Midbrain (tissue), 1 donor: ENCODE measurements at regions not wholly inside any gene's neighbourhood (a gene's known extent, or its start where the extent isn't known, plus 50 kb on each side); places are given as distances from the start of the nearest gene placed in this dataset.
"Not testable (repeated sequence)": the region's sequence is repeated elsewhere in the genome, so short reads cannot be mapped to it uniquely, and the experiment has no call there.

Experiments used
- DNase-seq: peaks from one replicate; lab custom pipeline; 2025; lab: John Stamatoyannopoulos, UW

DNA sequence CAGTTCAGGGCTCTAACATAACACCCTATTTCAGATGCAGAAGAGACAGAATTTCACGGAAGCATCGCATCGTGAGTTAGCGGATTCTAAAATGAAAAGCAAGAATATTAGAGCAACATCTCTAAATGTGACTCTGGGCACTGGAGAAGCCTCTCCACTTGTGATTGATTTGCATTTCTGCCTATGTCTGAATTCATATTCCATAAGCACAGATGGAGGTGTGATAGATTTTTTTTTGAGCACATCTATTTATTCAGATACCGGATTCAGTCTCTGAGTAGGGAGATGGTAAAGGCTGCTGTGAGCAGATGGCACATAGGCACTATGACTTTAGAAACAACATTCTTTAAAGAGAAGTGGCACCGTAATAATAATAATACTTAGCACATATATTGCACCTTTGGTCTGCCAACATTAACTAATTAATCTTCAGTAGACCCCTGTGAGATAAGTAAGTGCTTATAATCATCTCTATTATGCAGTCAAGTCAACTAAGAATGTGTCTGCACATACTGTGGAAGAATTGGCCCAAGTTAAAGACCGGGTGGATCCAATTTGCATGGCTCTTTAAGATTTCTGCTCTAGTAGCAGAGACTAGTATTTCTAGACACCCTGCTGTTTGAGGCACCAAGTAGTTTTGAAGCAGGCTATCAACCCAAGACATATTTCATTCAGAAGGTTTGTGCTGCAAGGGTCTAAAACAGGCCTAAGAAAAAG is 685.0 kb downstream of the CETN3 start:
- DNase-seq = no peak

DNA sequence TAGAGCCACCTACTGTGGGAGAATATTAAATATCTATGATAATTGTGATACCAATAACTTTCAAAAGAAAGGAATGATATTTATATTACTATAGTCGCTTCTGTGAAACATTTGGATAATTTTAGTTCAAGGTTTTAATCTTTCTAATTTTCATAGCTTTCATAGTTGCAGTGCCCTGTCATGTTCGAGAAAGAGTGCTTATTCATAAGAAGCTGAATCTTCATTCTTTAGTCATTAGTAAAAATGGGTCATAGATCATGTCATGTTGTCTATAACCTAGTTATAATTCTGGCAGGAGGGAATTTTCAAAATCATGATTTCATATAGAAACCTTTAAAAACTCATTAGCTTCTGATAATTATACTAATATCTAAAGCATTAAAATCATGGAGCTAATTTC is 685.6 kb downstream of the CETN3 start:
- DNase-seq = no peak

DNA sequence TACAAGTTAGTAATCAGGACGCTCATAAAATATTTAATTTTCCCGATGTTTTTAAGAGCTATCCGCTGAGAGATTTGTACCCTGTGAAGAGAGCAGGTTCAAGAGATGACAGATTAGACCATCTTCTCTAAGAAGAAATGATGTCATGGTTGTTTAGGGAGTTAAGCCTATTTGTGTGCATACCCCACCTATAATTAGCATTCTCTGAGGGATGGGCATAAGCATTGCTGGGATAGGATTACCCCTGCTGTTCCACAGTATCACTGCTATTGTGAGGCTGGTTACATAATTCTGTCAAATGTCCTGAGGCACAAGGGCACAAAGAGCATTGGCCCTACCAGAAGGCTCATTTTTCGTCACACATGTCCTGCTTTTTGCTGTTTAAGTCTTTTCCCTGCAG is 687.0 kb downstream of the CETN3 start:
- DNase-seq = no peak

DNA sequence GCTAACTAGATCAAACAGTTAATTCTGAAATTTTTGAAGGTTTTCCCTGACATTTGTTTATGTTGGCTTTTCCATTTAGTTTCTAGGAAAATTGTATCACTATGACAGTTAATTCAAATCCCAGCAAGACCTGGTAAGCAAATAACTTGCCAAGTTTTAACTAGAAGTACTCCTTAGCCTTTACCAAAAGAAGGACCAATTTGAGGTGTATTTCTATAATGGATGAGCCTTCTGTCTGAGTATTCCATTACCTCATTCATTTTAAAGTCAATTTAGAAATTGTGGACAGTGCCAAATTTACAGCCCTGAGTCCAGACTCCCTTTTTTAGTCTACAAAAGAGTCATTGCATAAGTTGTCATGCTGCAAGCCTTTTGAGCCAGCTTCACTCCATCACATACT is 687.6 kb downstream of the CETN3 start:
- no peak for DNase-seq

DNA sequence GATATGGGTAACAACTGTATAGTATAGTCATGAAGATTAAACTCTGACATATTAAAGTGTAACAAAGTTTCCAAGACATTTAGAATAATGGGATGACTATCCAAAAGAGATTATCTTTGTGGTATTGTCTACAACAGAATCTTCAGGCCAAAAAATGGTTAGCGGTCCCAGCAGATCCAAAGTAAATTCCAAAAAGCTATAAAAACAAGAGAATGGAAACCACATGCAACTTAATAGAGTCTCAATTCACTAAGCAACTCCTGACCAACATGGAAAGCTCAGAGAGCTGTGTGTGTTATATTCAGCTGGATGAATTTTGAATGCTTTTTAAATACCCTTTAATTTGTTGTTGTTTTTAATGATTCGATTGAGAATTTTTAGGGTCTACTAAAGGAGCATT is 688.2 kb downstream of the CETN3 start:
- no peak for DNase-seq

DNA sequence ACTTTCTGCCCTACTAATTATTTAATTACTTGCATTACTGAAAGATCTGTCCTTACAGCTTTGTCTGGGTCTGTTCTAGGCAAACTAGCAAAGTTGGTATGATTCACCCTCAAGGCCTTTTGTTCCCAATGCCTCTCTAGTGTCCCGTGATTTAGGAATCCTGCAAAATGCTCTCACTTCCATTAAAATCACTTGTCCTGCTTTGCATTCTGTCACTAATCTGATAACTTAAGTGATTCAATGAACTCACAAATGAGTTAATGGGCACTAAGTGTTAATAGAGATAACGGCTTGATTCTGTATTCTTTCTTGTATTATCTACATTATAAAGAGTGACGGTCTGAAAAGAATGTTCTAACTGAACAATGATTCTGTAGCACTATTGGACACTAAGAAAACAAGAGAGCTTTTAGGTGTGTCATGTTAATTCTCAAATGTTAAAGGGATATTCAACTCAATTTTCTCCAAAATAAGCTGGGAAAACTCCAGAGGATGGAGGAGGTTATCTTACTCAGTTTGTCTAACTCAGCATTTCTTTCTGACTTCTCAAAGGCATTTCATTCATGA is 697.3 kb downstream of the CETN3 start:
- DNase-seq = no peak

DNA sequence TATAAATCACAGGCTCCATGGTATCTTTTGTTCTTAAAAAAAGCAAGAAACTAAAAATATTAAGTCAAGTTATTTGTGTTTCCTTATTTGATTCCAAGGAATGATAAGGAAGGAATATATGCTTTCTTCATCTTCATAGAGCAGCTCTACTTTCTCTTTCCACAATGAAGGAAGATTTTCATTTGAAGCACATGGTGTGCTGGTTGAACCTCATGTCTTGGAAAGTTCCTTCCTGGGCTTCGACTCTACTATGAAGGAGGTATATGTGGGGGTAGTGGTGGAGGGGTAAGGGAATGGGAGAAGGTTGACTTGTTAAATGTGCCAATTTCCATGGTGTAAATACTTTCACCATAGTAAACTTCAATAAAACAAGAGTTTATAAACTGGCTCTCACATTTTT is 698.0 kb downstream of the CETN3 start:
- DNase-seq = no peak

DNA sequence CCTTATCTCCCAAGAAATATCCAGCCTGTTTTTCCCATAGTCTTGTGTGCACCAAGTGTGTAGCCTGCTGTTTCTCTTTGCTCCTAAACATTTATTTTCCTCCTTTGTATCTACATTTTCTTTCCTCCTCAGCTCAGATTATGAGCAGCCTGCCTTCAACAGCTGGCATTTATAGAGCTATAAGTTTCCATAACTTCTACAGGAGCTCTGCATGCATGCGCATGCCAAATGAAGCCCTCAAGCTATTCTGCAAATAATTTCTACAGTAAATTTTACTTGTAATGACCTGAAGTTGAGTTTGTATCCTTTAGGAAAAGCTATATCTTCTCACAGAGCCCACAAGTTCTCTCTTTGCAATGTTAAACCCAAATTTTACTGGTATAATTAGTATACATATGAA is 699.5 kb downstream of the CETN3 start:
- no peak for DNase-seq

DNA sequence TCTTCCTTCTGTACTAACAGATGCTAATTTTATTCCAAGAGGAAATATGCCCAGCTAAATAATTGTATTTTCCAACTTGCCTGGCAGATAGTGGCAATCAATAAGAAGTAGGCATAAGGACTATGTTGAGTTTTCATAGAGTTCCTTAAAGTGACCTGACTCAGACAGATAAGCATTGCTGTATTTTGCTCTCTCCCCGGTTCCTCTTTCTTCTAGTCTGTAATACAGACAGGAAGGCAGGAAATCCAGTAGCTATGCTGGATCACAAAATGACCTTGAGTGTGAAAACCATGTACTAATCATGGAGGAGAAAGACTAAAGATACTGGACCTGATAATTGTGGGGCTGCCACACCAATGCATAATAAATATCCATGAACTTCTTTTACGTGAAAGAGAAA is 701.7 kb downstream of the CETN3 start:
- DNase-seq = no peak

DNA sequence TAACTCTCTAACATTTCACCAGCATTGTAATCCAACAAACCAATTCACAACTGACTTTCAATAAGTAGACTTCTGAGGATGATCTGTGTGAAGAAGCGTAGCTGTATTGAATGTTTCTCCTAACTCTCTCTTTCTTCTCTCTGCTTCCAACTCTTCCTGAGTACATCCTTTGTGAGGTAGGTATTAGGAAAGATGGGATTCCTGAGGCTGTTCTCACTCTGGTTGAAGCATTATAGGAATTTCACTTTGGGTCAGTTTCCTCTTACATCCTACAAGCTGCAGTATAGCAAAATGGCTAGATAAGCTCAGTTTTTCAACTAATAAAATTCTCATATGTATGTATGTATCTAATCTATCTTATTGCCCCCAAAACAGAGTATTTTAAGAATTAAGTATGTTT is 702.8 kb downstream of the CETN3 start:
- DNase-seq = no peak

DNA sequence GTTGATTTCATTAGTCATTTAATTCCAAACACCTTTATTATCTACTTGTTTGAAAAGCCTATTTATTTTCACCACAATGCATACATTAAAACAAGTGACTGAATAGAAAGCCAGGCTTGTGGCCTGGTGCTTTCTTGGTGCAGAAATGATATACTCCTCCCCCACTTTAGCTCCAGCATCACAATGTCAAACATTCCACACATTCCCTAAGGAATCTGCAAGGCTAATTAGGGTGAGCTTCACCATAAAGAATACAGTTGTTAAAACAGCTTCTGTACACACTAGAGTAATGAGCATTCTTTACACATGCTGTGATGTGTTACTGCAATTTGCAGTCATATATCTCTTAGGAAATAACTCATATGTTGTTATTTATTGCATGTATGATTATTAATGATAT is 705.7 kb downstream of the CETN3 start:
- no peak for DNase-seq

DNA sequence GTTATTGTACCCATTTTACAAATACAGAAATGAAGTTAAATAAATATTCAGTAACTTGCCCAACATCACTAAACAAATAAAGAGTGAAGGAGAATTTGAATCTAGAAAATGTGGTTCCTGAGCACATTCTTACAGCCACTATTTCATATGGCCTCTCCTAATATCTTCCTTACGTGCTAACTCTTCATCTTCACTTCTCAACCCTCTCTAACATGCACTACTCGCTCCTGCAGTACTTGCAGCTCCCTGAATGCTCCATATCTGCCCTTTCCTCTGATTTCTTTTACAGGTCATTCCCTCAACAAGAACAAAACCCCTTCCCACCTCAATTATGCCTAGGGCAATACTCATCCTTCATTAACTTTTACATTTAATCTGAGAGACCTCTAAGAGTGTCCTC is 711.5 kb downstream of the CETN3 start:
- no peak for DNase-seq

DNA sequence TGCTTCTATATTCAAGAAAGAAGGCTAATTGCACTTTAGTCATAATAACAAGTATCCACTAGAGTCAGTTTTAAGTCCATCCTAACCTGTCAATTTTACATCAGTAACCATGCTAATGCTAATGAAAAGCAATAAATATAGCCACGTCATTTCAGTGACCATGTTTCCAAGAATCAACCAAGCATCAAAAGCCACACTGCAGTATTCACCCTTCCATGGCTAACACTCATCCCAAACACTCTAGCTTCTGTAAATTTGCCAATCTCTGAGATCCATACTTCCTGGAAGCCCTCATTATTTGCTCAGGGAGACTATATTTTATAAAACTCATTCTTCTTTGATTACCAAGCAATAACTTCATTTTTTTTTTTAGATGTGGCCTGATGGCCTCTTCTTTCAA is 712.0 kb downstream of the CETN3 start:
- no peak for DNase-seq

DNA sequence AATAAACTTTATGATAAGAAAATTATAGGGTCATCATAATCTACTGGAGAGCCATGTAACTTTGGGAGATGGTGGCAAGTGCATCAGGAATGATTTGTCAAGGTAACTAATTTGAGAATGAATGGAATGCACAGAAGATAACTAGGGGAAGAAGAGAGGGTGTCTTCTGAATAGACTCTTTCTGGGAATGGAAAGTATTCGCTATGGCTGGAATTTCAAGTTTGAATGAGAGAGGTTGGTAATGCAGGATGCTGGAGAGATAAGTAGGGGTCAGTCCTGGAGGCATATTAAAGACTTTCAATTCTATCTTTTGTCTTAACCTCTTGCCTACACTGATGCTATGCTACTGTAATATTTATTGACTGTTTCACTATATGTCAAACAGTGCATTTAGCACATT is 714.2 kb downstream of the CETN3 start:
- DNase-seq = no peak

DNA sequence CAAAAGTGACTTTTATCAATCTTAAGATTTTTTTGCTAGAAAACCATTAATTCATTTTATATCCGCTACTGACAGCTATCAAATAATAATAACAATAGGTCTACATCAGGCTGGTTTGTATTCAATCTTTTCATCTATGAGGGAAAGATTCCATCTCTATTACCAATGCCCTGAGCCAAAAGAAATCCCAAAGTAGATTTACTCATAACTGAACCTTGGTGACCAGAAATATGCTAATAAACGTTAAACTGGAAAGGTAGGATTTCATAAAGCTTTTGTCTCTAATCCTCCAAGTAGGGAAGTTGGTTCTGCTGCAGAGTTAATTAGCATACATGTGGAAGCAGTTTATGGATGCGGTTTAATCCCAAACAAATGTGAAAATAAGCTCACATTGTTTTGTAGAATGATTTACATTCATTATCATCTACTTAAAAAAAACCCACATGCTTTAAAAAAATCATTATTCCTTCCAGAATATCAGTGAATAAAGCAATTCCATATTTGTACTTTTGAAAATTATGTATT is 715.5 kb downstream of the CETN3 start:
- DNase-seq = no peak

DNA sequence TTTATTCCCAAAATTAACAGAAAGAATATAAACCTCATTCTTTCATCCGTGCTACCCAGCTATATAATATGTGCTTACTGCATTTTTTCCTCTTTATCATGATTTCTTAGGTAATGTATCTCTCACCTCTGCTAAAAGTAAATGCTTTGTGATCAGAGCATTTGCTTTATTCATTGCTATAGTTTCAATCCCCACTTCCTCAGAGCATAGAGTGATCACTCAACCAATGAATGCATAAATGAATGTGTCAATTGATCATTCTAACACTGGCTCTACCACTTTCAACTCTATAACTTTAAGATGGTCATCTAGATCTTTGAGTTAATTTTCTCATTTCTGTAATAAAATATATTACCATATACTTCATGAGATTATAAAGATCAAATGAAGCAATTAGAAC is 719.2 kb downstream of the CETN3 start:
- no peak for DNase-seq

DNA sequence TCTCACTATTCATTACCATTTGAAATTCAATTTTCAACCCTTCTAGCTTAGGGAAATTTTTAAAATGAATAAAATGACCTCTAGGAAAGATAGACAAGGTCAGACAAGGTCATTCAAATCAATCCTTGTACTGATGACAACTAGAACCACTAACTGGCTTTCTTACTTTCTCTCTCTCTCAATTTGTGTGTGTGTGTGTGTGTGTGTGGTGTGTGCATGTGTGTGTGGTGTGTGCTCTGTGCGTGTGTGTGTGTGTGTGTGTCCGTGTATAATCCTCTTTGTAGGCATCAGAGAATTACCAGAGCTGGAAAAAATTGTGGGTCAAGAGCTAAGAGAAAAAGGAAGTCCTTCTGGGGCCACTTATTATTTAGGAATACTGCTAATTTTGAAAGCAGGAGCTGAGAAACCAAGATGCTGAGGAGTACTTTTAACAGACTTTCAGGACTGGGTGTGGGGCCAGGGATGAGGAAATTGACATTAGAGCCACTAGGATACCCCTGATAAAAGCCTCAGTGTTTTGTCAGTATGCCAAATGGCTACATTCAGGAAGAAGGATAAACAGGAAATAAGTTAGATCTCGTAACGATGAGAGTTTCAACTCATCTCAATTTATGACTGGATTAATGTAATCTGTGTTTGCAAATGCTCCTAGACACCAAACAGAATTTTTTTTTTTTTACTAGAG is 723.3 kb downstream of the CETN3 start:
- DNase-seq = no peak

DNA sequence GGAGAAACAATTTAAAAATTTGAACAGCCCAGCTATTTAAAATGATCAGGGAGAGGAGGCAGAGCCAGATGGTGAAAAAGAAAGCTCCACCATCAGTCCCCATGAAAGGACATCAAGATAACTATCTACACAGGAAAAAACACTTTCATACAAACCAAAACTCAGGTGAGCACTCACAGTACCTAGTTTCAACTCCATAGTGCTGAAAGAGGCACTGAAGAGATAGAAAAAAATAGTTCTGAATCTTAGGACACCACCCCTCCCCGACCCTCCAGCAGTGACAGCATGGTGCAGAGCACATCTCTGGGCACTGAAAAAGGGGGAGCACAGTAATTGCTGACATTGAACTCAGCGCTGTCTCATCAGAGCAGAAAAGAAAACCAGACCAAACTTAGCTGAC is 732.9 kb downstream of the CETN3 start:
- no peak for DNase-seq

DNA sequence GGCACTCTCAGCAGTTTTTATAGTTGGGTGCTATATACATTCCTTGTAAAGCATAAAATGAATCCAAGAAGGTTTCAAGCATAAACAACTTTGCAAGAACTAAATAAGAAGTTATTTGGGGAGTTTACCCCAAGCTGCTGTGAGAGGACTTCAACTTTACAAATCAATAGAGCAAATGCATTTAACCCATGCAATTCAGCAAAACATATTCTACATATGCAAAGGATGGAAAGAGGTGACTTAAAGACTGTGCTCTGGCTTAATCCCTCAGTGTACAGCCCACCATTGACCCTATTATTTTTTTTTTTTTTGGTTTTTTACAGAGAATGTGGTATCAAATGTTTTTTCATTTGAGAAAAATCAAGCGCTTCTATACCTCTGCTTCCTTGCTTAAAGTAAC is 736.5 kb downstream of the CETN3 start:
- no peak for DNase-seq

DNA sequence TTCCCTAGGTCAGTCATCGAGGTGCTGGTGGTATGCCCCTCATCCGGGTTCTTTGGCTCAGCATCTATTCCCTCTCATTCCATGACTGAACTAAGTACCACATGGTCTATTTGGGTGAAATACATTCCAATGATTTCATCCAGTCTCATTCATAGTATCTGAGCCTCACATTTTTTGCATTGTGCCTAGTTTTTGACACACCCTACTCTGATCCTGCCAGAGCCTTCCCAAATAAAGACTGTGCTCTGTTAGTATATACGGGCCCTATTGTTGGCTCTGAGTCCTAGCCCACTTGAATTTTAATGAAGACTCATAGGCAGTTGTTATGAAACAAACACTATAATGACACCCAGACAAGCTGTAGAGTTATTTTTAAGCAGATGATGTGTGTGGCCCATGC is 740.7 kb downstream of the CETN3 start:
- no peak for DNase-seq

DNA sequence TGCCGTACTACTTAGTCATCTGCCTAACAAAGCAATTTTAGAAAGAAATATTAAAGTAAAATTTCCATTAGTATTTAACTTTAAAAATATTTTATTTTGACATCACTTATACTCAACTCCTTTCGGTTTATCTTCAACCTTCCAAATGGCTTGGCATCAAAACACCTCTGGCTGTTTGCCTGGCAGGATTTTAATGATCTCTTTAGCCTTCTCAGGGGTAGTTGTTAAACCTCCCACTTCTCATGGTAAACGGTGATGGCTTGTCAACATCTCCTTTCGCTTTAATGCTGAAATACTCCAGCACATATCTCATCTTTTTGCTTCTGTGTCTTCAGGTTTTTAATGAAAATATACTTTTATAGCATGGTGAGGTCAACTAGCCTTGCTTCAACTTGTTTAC is 747.1 kb downstream of the CETN3 start:
- DNase-seq = no peak

DNA sequence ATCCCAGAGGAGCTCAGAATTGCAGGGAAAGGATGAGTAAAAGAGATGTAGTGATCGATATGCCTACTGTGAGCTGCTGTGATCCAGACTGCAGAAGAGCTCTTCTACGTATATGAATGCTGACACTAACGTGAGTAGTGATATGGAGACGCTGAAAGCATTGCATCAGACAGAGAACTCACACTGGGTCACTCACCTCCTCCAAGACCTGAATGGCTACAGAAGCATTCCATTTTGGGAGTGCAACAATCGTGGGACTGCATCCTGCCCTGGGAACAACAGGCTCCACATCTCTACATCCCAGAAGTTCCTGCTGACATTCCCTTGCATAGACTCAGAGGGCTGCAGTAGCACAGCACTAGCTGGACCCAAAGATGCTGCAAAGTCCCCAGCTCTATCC is 755.9 kb upstream of the MEF2C start:
- no peak for DNase-seq

DNA sequence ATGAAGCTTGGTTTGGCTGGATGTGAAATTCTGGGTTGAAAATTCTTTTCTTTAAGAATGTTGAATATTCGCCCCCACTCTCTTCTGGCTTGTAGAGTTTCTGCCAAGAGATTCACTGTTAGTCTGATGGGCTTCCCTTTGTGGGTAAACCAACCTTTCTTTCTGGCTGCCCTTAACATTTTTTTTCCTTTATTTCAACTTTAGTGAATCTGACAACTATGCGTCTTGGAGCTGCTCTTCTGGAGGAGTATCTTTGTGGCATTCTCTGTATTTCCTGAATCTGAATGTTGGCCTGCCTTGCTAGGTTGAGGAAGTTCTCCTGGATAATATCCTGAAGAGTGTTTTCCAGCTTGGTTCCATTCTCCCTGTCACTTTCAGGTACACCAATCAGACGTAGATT is 751.2 kb upstream of the MEF2C start:
- DNase-seq = not testable (repeated sequence)
